Endodermal cell (in vitro differentiated cells): ENCODE measurements at regions not wholly inside any gene's neighbourhood (a gene's known extent, or its start where the extent isn't known, plus 50 kb on each side); places are given as distances from the start of the nearest gene placed in this dataset.
"Not testable (repeated sequence)": the region's sequence is repeated elsewhere in the genome, so short reads cannot be mapped to it uniquely, and the experiment has no call there.

ENCODE experiments used
- DNase-seq: peaks from one replicate; pipeline ENCODE4 v3.0.0-alpha.2; 2017
- H3K27ac ChIP-seq: 2 replicates; pipeline ENCODE4 v1.5.1; 2013; ENCODE audit warnings: mild to moderate bottlenecking, low read depth, low read length, moderate library complexity
- H3K27me3 ChIP-seq: 2 replicates; pipeline ENCODE4 v1.6.1; 2013; ENCODE audit warnings: mild to moderate bottlenecking, low read length, moderate library complexity; ENCODE audit not compliant: insufficient read depth, control insufficient read depth, poor library complexity, severe bottlenecking
- H3K36me3 ChIP-seq: 2 replicates; pipeline ENCODE4 v1.7.0; 2013; ENCODE audit warnings: mild to moderate bottlenecking, low read length, moderate library complexity; ENCODE audit not compliant: control insufficient read depth, insufficient read depth
- H3K4me1 ChIP-seq: one replicate; pipeline ENCODE4 v1.7.0; 2013; ENCODE audit warnings: low read length; ENCODE audit not compliant: control insufficient read depth, insufficient read depth
- H3K4me3 ChIP-seq: 2 replicates; pipeline ENCODE4 v1.5.1; 2013; ENCODE audit warnings: mild to moderate bottlenecking, low read length, moderate library complexity
- H3K9ac ChIP-seq: 2 replicates; pipeline ENCODE4 v1.6.1; 2013; ENCODE audit warnings: mild to moderate bottlenecking, low read length, moderate library complexity; ENCODE audit not compliant: poor library complexity, severe bottlenecking; ENCODE audit errors: extremely low read depth
- H3K9me3 ChIP-seq: 2 replicates; pipeline ENCODE4 v1.6.1; 2013; ENCODE audit warnings: mild to moderate bottlenecking, low read length, moderate library complexity; ENCODE audit not compliant: control insufficient read depth
- H3K27ac Mint-ChIP-seq: 2 replicates; pipeline ENCODE4 v1.8.0; 2020; ENCODE audit warnings: mixed read lengths
- H3K27me3 Mint-ChIP-seq: 2 replicates; pipeline ENCODE4 v1.8.0; 2021; ENCODE audit warnings: mild to moderate bottlenecking, mixed read lengths; ENCODE audit not compliant: insufficient read depth
- H3K36me3 Mint-ChIP-seq: 2 replicates; pipeline ENCODE4 v1.8.0; 2020; ENCODE audit warnings: low read depth, mixed read lengths
- H3K4me1 Mint-ChIP-seq: 2 replicates; pipeline ENCODE4 v1.8.0; 2020; ENCODE audit warnings: mixed read lengths
- H3K4me3 Mint-ChIP-seq: 2 replicates; pipeline ENCODE4 v1.8.0; 2020; ENCODE audit warnings: mild to moderate bottlenecking, moderate library complexity, mixed read lengths
- H3K9me3 Mint-ChIP-seq: 2 replicates; pipeline ENCODE4 v1.8.0; 2020; ENCODE audit warnings: mild to moderate bottlenecking, mixed read lengths
- WGBS, 2 experiments: methylation state at CpG; one replicate each; pipeline versions ENCODE4 v1.1.5 to v1.1.7; 2013; ENCODE audit warnings: missing lambda C conversion rate in 2 of 2, mixed read lengths in 1 of 2; ENCODE audit not compliant: insufficient coverage in 1 of 2, insufficient read length in 1 of 2; 5-methylcytosine and 5-hydroxymethylcytosine counted together
- TF ChIP-seq, protein P1 (sequence below): fragments of 200-600 bp; sonication (generic); conservative IDR thresholded peaks from 2 replicates; pipeline ENCODE4 v1.5.0; 2021; ENCODE audit warnings: antibody characterized with exemption, mild to moderate bottlenecking

DNA sequence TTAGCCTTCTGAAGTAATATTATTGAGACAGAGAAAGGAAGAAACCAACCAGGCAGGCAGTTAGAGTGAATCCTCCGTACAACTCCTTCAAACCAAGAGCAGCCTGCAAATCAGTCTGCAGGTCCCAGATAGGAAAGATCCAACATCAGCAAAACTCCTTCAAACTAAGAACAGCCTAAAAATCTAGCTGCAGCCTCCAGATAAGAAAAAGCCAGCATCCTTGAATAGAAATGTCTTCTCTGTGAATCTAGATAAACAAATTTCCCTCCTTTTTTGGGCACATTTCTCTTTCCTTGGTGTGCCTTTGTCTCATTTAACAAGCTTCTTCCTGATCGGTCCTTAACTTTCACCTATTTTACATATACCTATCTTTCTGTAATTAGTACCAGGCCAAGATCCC lies 1004.6 kb upstream of the TMEFF2 start:
- H3K9me3 Mint-ChIP-seq: peaks cover 3% of the 10 kb centered on the region

DNA sequence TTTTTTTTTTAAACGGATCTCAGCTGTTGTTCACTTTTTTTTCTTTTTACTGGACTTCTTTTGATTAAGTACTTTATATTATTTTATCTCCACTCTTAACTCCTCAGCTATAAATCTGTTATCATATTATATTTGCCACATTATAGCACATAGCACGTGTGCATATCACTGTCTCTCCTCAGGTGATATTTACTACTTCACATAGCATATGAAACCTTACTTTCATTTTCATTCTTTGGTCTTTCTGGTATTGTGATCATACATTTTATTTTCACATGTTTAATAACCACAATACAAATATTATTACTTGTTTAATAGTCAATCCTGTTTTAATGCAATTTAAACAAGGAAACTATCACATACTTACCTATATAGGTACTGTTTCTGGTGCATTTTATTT lies 993.1 kb upstream of the TMEFF2 start:
- Mint-ChIP-seq H3K4me3 (no peak overlapping the region), H3K4me1 (no peaks in the 10 kb centered on the region), H3K9me3 (no peaks in the 10 kb centered on the region), H3K27me3 (no peaks in the 10 kb centered on the region), H3K27ac (no peak overlapping the region), H3K36me3 (no peaks in the 10 kb centered on the region)
- H3K36me3 ChIP-seq: no peaks in the 10 kb centered on the region
- no peaks in the 10 kb centered on the region for H3K9me3 ChIP-seq
- no peaks in the 10 kb centered on the region for H3K4me1 ChIP-seq
- no peak overlapping the region for H3K9ac ChIP-seq
- DNase-seq: no peak
- TF ChIP-seq, protein P1, sequence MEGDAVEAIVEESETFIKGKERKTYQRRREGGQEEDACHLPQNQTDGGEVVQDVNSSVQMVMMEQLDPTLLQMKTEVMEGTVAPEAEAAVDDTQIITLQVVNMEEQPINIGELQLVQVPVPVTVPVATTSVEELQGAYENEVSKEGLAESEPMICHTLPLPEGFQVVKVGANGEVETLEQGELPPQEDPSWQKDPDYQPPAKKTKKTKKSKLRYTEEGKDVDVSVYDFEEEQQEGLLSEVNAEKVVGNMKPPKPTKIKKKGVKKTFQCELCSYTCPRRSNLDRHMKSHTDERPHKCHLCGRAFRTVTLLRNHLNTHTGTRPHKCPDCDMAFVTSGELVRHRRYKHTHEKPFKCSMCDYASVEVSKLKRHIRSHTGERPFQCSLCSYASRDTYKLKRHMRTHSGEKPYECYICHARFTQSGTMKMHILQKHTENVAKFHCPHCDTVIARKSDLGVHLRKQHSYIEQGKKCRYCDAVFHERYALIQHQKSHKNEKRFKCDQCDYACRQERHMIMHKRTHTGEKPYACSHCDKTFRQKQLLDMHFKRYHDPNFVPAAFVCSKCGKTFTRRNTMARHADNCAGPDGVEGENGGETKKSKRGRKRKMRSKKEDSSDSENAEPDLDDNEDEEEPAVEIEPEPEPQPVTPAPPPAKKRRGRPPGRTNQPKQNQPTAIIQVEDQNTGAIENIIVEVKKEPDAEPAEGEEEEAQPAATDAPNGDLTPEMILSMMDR: no peak
- H3K27ac ChIP-seq: no peak overlapping the region
- WGBS, 2 experiments: 92 to 100% methylated on average over 1 to 2 of the region's 2 CpGs
- H3K4me3 ChIP-seq: no peak overlapping the region
- H3K27me3 ChIP-seq: no peaks in the 10 kb centered on the region

More for the DNA sequence above, 1004.6 kb upstream of the TMEFF2 start:
- TF ChIP-seq, protein P1: no peak
- H3K4me3 ChIP-seq: no peak overlapping the region
- Mint-ChIP-seq H3K27ac (no peak overlapping the region), H3K36me3 (no peaks in the 10 kb centered on the region), H3K4me3 (no peak overlapping the region), H3K4me1 (no peaks in the 10 kb centered on the region), H3K27me3 (no peaks in the 10 kb centered on the region)
- H3K36me3 ChIP-seq: no peaks in the 10 kb centered on the region
- H3K27ac ChIP-seq: no peak overlapping the region
- H3K27me3 ChIP-seq: no peaks in the 10 kb centered on the region
- no peaks in the 10 kb centered on the region for H3K9me3 ChIP-seq
- no peak for DNase-seq
- no peak overlapping the region for H3K9ac ChIP-seq
- H3K4me1 ChIP-seq: no peaks in the 10 kb centered on the region
- 71 to 92% methylated on average over 1 to 2 of the region's 2 CpGs for WGBS, 2 experiments

DNA sequence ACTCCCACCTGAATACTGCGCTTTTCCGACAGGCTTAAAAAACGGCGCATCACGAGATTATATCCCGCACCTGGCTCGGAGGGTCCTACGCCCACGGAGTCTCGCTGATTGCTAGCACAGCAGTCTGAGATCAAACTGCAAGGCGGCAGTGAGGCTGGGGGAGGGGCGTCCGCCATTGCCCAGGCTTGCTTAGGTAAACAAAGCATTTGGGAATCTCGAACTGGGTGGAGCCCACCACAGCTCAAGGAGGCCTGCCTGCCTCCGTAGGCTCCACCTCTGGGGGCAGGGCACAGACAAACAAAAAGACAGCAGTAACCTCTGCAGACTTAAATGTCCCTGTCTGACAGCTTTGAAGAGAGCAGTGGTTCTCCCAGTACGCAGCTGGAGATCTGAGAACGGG lies 976.2 kb upstream of the TMEFF2 start:
- WGBS, 2 experiments: 68% methylated on average over 6 of the region's 17 CpGs; no CpG with 5 or more reads in 1 of the 2 experiments
- not testable (repeated sequence) for H3K36me3 Mint-ChIP-seq, DNase-seq, H3K27me3 ChIP-seq, H3K4me3 ChIP-seq, H3K4me1 ChIP-seq, H3K4me1 Mint-ChIP-seq, H3K9ac ChIP-seq, H3K36me3 ChIP-seq, H3K27ac ChIP-seq, H3K9me3 ChIP-seq, H3K27me3 Mint-ChIP-seq
- H3K27ac Mint-ChIP-seq: peak overlapping the region; percentile 99
- H3K4me3 Mint-ChIP-seq: peak overlapping the region; percentile 90
- H3K9me3 Mint-ChIP-seq: peaks cover 11% of the 10 kb centered on the region

DNA sequence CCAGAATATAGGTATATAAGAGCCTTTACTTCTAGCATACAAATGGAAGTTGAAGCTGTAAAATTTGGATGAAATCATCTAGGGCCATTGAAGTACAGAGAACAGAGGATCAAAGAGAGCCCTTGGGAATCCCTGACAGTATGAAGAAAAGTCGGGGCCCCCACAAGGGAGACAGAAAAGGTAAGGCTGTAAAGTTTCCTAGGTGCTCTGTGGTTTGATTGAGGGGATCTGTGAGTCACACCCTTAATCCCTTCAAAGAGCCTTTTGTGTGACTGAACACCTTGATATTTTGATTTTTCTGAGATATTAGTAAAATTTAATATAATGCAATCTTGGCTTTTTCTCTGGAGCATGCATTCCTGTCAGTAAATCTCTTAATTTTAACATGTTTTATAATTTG lies 961.7 kb upstream of the TMEFF2 start:
- Mint-ChIP-seq H3K36me3 (peaks cover 25% of the 10 kb centered on the region), H3K9me3 (peaks cover 2% of the 10 kb centered on the region), H3K27me3 (no peaks in the 10 kb centered on the region), H3K4me1 (peaks cover 10% of the 10 kb centered on the region), H3K27ac (no peak overlapping the region), H3K4me3 (no peak overlapping the region)
- 96% methylated on average over 1 of the region's 1 CpG; no CpG with 5 or more reads in 1 of the 2 experiments for WGBS, 2 experiments
- Histone ChIP-seq H3K36me3 (no peaks in the 10 kb centered on the region), H3K9ac (no peak overlapping the region), H3K27ac (no peak overlapping the region), H3K4me1 (no peaks in the 10 kb centered on the region), H3K9me3 (peaks cover 9% of the 10 kb centered on the region), H3K4me3 (no peak overlapping the region), H3K27me3 (no peaks in the 10 kb centered on the region)
- TF ChIP-seq, protein P1: no peak
- DNase-seq: no peak
